ENCODE measurements at regions not wholly inside any gene's neighbourhood (a gene's known extent, or its start where the extent isn't known, plus 50 kb on each side); places are given as distances from the start of the nearest gene placed in this dataset.

DNA sequence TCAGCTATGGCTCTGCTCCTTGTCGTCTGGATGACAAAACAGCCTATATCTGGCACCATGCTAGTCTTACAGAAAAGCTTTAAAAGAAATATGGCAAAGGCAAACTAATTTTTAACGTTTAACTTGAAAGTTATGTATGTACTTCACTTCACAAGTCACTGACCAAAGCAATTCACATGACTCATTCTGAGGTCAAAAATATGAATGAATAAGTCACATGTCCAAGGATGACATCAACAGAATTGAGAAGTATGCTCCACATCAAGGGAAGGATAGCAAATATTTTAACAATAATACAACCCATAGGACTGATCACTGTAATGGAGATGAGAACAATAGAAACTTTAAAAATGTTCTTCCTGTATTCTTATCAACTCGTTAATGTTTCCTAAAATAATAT lies 1072.6 kb upstream of the NUDT12 start:
- TF ChIP-seq CTCF (IDR thresholded peaks at IDR 0.05) = no peak
- TF ChIP-seq POLR2AphosphoS5 (IDR thresholded peaks at IDR 0.05) = no peak
- no peak for TF ChIP-seq POLR2A (IDR thresholded peaks at IDR 0.05)
